Right lobe of liver (tissue), 6 donors: ENCODE measurements at regions not wholly inside any gene's neighbourhood (a gene's known extent, or its start where the extent isn't known, plus 50 kb on each side); places are given as distances from the start of the nearest gene placed in this dataset.
"Not testable (repeated sequence)": the region's sequence is repeated elsewhere in the genome, so short reads cannot be mapped to it uniquely, and the experiment has no call there.

Source experiments
- ATAC-seq, 4 donors: fragments of 200-7000 bp; cut with Tn5 transposase; one replicate each; pipeline ENCODE4 v1.9.1; 2020; ENCODE audit warnings: mild to moderate bottlenecking in 4 of 4, moderate library complexity in 4 of 4
- DNase-seq, 3 donors: peaks; one replicate each; pipeline ENCODE4 v3.0.0-alpha.2; 2020
- H3K27ac ChIP-seq, 3 donors: fragments of 200-600 bp; one replicate each; pipeline ENCODE4 v1.8.0; 2022
- H3K27me3 ChIP-seq, 2 donors: fragments of 200-600 bp; one replicate each; pipeline ENCODE4 v1.8.0; 2022
- H3K36me3 ChIP-seq, 4 donors: fragments of 200-600 bp; sonication (generic) in 1 of 4; one replicate each; pipeline versions ENCODE4 v1.5.1 to v1.8.0; 2017 to 2022; ENCODE audit warnings: control low read depth in 1 of 4
- H3K4me1 ChIP-seq, 4 donors: fragments of 200-600 bp; sonication (generic) in 1 of 4; one replicate each; pipeline versions ENCODE4 v1.5.1 to v1.8.0; 2017 to 2022; ENCODE audit warnings: control low read depth in 1 of 4
- H3K4me3 ChIP-seq, 3 donors: fragments of 200-600 bp; one replicate each; pipeline ENCODE4 v1.8.0; 2022
- H3K9me3 ChIP-seq, 4 donors: fragments of 200-600 bp; sonication (generic) in 1 of 4; one replicate each; pipeline versions ENCODE4 v1.5.1 to v1.8.0; 2017 to 2022; ENCODE audit warnings: control low read depth in 1 of 4
- CTCF ChIP-seq, 4 donors: fragments of 200-600 bp in 3 of 4; fragments of 450-650 bp in 1 of 4; IDR thresholded peaks; one replicate each; pipeline versions ENCODE4 v1.5.1 to v1.8.0; 2016 to 2022; ENCODE audit warnings: antibody characterized with exemption in 4 of 4, mild to moderate bottlenecking in 2 of 4
- POLR2A ChIP-seq: fragments of 450-650 bp; IDR thresholded peaks from one replicate; pipeline ENCODE4 v1.6.1; 2017; ENCODE audit warnings: antibody characterized with exemption, mild to moderate bottlenecking
- WGBS: methylation state at CpG from one replicate; pipeline ENCODE4 v1.1.6; 2018; ENCODE audit warnings: low coverage, low lambda C conversion rate; ENCODE audit not compliant: insufficient coverage; ENCODE audit errors: missing lambda C conversion rate; 5-methylcytosine and 5-hydroxymethylcytosine counted together
- intact Hi-C, 2 donors: fragments of 100-400 bp; cut with DNase I; formaldehyde crosslinking; loops; one replicate each; pipeline versions ENCODE4 v1.11.2 to v1.14.1; 2022
- donor health status: DM: no; HTN: yes; CAD: no.
- donor health status: DM: no; HTN: no; CAD: no.
- donor health status: DM: no; HTN: no; CAD: no.
- donor health status: DM: no; HTN: yes; CAD: no.
- donor health status: DM: no; HTN: yes; CAD: no.

DNA sequence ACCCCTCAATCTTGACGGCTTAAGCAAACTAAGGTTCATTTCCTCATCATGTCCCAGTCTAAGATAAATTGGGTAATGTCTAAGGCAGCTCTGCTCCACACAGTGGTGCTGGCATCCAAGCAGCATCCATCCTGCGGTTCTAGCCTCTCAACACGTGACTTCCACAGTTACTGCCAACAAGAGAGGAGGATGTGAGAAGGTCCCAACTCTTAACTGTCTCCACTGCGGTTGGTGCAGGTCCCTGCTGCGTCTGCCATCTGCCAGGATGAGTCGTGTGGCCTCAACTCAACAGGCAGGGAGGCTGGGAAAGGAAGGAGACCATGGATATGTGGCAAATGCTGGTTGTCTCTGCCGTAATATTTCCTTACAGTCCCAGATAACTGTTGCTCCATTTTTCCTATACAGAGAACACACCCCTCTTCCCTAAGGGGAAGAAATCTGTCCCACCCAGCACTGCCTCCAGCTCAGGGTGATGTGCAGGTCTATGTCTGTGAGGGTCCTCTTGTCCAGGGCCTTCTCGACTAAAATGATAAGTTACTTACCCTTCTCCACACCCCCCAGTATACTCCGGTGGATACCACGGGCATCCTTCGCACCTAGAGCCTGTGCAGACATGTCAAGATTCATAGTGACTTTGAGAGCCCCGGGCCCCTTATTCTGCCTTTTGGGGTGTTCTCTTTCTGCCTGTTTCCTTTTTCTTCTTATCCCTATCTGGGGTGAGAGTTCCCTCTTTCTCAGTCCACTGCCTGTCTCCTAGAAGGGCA, 64.7 kb downstream of the KCNJ18 start:
- intact Hi-C loops, result no loop called here
- Histone ChIP-seq H3K4me1 (no peaks in the 10 kb centered on the region), H3K27ac (no peak overlapping the region), H3K9me3 (no peaks in the 10 kb centered on the region), H3K27me3 (no peaks in the 10 kb centered on the region), H3K36me3 (no peaks in the 10 kb centered on the region), H3K4me3 (no peak overlapping the region)
- TF ChIP-seq POLR2A (no peak), CTCF (IDR thresholded peaks at IDR 0.05) (no peak)
- DNase-seq, result no peak
- 72% methylated on average over 5 of the region's 12 CpGs for WGBS
- peak in 1 of 4 donors; percentile 31 for ATAC-seq

- ATAC-seq, H3K4me1 ChIP-seq, H3K27me3 ChIP-seq, H3K36me3 ChIP-seq, H3K27ac ChIP-seq, intact Hi-C loops, H3K4me3 ChIP-seq, DNase-seq, H3K9me3 ChIP-seq: not testable (repeated sequence)
- WGBS, result no CpG with 5 or more reads among the region's 1 CpG
Observed at GRCh38 chr17:21759636-21760035, 67.3 kb downstream of the KCNJ18 start.

GRCh38 chr17:21763738-21764340, 71.5 kb downstream of the KCNJ18 start:
- 77% methylated on average over 16 of the region's 25 CpGs for WGBS
- H3K4me3 ChIP-seq, H3K36me3 ChIP-seq, H3K9me3 ChIP-seq, H3K27ac ChIP-seq, intact Hi-C loops, ATAC-seq, DNase-seq, H3K27me3 ChIP-seq, H3K4me1 ChIP-seq: not testable (repeated sequence)

DNA sequence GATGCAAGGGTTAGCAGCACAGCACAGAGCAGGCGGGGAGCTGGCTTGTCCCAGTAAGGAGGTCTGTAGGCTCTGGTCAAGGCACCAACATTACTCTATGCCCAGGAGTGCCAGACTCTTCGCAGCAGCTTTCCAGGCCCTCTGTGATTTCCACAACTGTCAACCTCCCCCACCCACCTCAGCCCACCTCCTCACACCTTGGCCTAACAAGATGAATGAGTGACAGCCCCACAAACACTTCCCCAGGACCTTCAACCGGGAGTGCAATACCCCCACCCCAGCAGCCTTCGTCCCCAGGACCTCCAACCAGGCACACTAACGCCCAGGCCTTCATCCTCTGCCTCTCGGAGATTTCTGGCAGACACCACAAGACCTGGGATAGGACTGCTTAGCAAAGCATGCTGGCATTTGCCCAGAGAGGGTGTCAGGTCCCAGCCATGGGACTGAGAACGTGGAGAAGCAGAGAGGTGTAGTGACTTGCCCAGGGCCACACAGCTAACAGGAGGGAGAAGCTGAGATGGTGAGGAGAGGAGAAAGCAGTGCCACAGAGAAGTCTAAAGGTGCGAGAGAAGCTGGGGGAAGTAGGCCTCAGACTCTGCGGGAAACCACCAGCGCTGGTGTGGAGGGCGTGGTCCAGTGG, 73.4 kb downstream of the KCNJ18 start:
- WGBS, result 48% methylated on average over 8 of the region's 11 CpGs
- intact Hi-C loops, result not testable (repeated sequence)

GRCh38 chr17:21766565-21766964, 74.2 kb downstream of the KCNJ18 start:
- H3K4me3 ChIP-seq, intact Hi-C loops, H3K36me3 ChIP-seq, H3K27me3 ChIP-seq, ATAC-seq, DNase-seq, H3K27ac ChIP-seq, H3K4me1 ChIP-seq, H3K9me3 ChIP-seq: not testable (repeated sequence)
- WGBS, result 20% methylated on average over 1 of the region's 5 CpGs

More for the DNA sequence above, 73.4 kb downstream of the KCNJ18 start:
- H3K27me3 ChIP-seq, H3K9me3 ChIP-seq, H3K4me3 ChIP-seq, H3K4me1 ChIP-seq, DNase-seq, H3K27ac ChIP-seq, H3K36me3 ChIP-seq: not testable (repeated sequence)
- ATAC-seq, result peak in 1 of 4 donors; percentile 6

- H3K36me3 ChIP-seq, DNase-seq, H3K9me3 ChIP-seq, H3K4me1 ChIP-seq, intact Hi-C loops, H3K4me3 ChIP-seq, H3K27ac ChIP-seq, H3K27me3 ChIP-seq, ATAC-seq: not testable (repeated sequence)
- 48% methylated on average over 3 of the region's 7 CpGs for WGBS
Observed at GRCh38 chr17:21767162-21768156, 75.1 kb downstream of the KCNJ18 start.

DNA sequence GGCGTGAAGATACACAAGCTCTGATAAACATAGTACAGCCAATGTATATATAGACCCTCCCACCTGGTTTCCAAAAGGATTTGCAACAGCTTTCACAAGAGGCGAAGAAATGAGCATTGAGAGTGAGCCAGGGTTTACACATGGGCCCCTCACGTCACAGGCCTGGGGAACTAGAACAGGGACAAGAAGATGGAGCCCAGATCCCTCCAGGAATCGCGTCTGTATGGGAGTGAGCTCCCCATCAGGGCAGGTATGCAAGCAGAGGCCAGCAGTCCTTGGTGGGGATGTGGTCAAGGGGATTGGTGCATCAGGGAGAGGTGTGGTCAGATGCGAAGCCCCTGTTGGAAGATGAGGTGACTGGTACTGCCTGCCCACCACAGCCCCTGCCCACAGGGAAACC, 75.9 kb downstream of the KCNJ18 start:
- H3K4me3 ChIP-seq, intact Hi-C loops, DNase-seq, ATAC-seq, H3K27ac ChIP-seq, H3K4me1 ChIP-seq, H3K36me3 ChIP-seq, H3K9me3 ChIP-seq, H3K27me3 ChIP-seq: not testable (repeated sequence)
- WGBS, result 31% methylated on average over 5 of the region's 6 CpGs

DNA sequence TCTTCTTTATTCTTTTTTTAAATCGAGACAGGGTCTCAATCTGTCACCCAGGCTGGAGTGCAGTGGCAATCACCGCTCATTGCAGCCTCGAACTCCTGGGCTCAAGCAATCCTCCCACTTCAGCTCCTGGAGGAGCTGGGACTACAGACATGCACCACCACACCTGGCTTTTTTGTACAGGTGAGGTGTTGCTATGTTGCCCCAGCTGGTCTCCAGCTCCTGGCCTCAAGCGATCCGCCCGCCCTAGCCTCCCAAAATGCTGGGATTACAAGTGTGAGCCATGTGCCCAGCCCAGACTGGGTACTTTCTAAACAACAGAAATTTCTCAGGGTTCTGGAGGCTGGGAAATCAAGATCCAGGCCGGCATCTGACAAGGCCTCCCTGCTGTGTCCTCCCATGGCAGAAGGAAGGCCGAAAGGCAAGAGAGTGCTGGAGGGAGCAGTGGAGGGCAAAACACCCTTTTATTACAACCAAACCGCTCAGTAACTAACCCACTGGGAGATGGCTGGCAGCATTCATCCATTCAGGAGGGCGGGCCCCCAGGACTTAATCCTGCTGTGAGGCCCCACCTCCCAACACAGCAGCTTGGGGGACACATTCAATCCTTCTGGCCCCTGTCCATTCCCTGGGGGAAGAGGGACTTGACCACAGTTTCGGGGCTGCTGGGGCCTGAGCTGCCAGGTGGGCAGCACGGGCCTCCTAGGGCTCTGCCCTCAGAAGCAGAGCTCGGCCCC, 76.6 kb downstream of the KCNJ18 start:
- DNase-seq, H3K4me3 ChIP-seq, H3K27me3 ChIP-seq, H3K36me3 ChIP-seq, H3K9me3 ChIP-seq, ATAC-seq, H3K27ac ChIP-seq, H3K4me1 ChIP-seq, intact Hi-C loops: not testable (repeated sequence)
- WGBS, result 55% methylated on average over 11 of the region's 13 CpGs

- ATAC-seq, H3K9me3 ChIP-seq, intact Hi-C loops, DNase-seq, H3K27ac ChIP-seq, H3K4me1 ChIP-seq, H3K4me3 ChIP-seq, H3K36me3 ChIP-seq, H3K27me3 ChIP-seq: not testable (repeated sequence)
- 76% methylated on average over 8 of the region's 16 CpGs for WGBS
Observed at GRCh38 chr17:21769781-21770180, 77.5 kb downstream of the KCNJ18 start.
